NCI-H345 treated with DMSO at 0.1 percent for 48 hours (cell line): ENCODE measurements at regions not wholly inside any gene's neighbourhood (a gene's known extent, or its start where the extent isn't known, plus 50 kb on each side); places are given as distances from the start of the nearest gene placed in this dataset.

ENCODE experiments used
- DNase-seq: peaks from one replicate; lab custom pipeline; 2025; ENCODE audit not compliant: unreplicated experiment; lab: John Stamatoyannopoulos, UW

DNA sequence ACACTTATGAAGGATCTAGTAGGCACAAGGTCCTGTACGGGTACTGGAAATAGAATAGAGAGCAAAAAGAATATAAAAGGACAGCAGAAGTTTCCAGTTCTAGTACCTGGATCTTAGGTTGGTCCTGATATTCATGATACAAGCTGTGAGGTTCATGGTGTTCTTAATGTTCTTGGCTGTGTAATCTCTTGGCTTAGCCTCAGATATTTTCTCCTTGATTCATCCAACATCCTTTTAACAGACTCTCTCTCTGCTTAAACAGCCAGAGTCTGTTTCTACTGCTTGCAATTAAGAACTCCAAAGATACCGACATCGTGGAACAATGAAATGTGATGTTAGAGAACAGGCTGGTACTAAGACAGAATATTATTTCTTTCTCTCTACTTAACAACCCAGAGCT is 49.9 kb downstream of the CNTN3 start:
- DNase-seq = no peak

DNA sequence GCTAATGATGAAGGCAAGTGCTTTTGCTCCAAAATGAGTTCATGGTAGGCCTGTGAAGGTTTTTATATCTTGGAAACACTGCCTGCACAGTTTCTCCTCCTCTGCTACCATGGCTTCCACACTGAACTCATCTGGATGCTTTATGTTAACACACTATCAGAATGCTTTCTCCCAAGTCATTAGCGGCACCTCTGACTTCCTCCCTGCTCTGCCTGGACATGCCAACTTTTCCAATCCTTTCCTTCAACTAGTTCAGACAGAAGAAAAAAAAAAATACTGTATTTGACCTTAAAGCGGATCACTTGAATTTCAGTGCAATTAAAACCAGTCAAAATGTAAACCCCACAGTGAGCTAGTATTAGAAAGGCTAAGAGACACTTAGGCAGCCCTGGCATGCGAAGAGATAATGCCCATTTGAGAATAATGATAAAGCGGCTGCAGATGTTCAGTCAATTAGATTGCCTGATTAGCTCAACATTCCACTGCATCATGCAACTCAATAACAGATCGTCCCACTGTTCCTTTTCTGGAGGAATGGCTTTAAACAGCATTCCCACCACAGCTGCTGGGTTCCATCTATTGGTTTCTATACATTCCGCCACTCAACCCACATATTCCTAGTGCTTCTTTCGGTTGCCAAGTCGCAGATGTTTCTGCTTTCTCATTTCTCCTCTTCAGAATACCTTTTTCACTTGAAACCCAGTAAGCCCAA is 51.7 kb downstream of the CNTN3 start:
- DNase-seq = no peak

DNA sequence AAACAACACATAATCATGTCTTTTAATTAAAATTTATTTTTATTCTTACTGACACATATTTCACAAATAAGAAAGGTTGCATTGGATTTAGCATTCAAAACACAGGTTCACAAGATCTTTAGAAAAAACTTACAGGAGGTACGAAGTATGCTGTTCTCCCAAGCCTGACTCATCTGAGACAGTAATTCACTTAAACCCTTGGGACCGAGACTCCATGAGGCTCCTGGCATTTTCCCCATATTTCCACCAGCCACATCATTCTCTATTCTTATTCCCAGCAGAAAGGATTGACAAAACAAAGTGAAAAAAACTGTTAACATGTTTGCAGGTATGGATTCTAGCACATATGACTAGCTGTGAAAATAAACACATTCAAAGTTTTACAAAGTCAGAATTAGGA is 52.6 kb downstream of the CNTN3 start:
- DNase-seq = no peak

DNA sequence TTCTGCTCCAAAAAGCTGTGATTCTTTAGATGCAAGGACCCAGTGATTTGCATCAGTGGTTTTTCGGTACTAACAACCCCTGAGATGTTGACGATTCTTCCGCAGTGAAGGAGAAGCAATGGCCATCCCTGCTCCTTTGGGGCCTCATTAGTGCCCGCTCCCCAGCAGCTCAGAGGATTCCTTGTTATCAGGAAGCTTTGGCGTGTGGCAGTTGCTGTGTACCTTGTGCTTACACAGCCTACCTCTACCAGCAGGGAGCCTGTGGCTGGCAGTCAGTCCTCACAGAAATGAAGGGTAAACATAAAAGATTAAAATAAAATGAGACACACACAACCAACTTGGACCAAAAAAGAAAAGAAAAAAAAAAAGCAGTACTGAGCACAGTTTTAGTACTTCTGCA is 55.2 kb downstream of the CNTN3 start:
- DNase-seq = no peak

DNA sequence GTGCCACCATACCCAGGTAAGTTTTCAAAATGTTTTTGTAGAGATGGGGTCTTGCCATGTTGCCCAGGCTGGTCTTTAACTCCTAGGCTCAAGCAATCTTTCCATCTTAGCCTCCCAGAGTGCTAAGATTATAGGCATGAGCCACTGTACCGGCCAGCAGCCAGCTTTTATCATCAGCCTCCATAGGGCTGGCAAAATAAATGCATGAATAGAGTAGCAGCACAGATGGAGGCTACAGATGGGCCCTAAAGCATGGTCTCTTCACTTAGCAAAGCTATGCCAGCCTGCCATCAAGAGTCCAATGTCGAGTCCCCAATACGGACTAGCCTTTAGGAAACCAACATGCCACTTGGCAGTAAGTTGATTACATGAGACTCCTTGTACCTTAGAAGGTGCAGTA is 63.8 kb downstream of the CNTN3 start:
- DNase-seq = no peak

DNA sequence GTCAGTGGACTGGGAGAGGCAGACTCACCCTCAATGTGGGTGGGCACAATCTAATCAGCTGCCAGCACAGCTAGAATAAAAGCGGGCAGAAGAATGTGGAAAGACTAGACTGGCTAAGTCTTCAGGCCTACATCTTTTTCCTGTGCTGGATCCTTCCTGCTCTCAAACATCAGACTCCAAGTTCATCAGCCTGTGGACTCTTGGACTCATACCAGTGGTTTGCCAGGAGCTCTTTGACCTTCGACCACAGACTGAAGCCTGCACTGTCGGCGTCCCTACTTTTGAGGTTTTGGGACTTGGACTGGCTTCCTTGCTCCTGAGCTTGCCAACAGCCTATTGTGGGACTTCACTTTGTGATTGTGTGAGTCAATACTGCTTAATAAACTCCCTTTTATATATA is 68.0 kb downstream of the CNTN3 start:
- DNase-seq = no peak

DNA sequence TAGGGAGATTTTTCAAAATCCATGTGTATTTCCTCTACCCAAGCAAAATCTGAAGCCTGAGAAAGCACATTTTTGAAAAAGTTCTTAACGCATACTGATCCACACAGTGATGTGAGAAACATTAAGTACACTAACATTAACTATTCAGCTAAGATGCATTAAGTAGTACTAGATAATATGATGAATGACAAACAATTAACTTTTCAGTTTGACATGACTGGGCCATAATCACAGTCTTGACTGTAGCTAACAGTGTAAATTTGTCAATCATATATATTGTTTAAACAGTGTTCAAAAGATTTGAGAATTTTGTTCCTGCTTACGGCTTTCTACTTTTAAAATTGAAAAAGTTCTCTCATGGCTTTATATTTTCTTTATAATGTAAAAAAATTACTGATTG is 72.0 kb downstream of the CNTN3 start:
- no peak for DNase-seq

DNA sequence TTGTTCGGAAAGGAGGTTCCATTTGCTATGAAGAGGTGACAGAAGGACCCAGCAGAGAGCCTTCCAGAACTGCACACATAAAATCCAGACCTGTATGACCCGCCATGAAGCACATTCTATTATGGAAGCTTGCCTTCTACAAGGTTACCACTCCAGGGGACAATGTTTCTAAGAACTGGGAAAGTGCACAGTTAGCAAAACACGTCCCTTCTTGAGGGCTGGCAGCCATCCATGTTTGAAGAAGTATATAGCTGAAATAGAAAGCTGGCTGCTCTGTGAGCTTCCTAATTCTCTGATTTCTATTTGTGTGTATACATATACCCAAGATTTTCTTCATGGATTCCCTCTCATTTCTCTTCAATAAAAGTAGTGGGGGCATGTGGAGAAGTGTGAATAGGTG is 74.6 kb downstream of the CNTN3 start:
- DNase-seq = no peak

DNA sequence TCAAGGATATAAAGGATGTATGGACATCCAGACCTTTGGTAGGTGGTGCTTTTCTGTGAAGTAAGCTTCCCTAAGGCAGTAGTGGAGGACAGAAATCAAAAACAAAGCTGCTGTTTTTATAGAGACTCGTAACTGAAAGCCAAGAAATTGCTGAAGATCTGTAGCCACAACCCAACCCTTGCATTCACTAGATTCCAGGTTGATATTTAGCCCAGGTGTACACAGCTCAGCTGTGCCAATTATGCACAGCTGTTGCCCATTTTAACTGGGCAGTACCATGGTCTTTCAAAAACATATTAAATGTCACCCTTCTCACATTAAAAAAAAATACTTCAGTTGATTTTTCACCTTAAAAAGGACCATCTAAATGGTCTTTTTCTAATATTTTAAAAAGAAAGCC is 75.8 kb downstream of the CNTN3 start:
- no peak for DNase-seq

DNA sequence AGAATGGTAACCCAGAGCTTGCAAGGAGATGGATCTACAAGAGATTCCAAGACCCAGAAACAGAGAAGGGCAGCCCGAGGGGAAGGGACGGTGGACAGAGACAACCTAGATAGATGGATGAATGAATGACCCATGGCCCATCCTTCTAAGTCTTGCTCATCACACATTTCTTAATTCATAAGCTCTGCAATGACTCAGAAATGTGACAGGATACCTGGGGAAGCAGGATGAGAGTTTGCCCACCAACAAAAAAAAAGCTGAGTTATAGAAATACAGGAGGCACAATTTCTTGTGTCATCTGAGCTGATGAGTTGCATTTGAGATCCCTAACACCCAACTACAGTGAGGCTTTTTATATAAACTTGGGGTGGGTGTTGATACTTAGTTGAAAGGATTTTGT is 76.6 kb downstream of the CNTN3 start:
- DNase-seq = no peak

DNA sequence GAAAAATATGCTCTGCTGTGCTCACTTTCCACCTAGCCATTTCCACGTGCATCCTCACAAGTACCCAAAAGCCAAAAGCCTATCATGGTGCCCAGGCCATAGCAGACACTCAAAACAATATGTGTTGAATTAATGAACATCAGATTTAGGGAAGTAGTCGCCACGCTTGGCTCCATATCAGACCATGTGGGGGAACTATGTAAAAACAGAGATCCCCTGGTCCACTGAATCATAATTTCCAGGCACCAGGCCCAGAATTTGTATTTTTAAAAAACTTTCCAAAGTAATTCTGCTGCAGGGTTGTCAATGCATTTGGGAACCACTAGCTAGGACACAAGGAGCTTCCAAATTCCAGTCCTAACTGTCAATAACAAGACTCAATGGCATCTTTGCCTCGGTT is 77.3 kb downstream of the CNTN3 start:
- DNase-seq = no peak

DNA sequence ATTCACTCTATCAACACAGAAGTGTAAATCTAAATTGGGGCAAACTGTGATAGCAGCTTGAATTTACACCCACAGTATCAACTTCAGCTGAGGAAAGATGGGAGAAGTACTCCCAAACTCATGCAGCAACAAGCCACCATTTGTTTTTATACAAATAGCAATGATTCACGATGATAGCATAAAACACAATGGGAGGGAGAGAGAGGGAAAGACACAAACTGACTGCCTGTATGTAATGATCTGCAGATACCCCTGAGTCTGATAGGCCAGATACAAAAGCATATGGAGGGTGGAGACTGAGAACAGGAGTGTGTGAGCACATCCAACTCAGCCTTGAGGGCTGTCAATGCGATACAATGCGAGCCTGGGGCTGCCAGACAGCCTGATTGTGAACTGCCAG is 79.2 kb downstream of the CNTN3 start:
- no peak for DNase-seq

DNA sequence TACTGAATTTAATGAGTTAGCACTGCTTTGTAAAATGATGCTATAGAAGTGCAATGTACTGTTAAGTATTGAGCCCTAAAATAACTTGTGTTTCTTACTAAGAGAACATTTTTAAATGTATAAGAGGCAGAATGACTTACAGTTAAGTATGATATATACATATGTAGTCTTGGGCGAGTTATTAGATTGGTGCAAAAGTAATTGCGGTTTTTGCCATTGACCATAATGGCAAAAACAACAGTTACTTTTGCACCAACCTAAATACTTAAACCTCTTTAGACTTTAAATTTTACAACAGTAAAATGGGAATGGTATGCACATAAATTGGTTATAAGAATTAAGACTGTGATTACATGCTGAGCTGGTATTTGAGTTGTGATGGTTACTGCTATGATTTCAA is 79.8 kb downstream of the CNTN3 start:
- DNase-seq = no peak

DNA sequence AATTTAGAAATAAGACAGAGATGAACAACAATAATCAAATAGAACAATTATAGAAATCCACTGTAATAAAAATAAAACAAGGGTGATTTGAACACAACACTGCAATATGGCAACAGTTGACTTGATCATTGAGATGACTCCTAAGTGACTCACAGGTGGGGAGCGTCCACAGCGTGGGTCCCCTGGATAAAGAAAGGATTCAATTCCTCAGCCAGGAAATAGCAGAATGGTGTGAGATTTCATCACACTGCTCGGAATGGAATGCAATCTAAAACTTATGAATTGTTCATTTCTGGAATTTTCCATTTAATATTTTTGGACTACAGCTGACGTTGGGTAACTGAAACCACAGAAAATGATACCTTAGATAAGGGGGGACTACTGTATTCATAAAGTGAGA is 82.0 kb downstream of the CNTN3 start:
- DNase-seq = no peak

DNA sequence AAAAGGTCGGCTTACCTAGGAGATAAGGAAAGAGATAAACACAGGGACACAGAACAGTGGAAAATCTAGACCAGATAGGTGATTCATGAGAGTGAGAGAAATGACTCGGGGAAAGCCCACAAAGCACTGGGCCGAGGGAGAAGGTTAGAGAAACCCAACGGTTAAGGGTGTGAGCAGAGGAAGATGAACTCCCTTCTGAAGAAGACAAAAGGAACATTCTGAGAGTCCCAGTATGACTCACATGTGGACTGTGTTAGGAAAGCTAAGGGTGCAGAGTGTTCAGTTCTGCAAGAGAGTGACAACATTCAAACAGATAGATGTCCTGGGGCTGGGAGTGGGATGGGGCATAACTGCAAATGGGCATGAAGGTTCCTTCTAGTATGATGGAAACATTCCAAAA is 83.0 kb downstream of the CNTN3 start:
- no peak for DNase-seq

DNA sequence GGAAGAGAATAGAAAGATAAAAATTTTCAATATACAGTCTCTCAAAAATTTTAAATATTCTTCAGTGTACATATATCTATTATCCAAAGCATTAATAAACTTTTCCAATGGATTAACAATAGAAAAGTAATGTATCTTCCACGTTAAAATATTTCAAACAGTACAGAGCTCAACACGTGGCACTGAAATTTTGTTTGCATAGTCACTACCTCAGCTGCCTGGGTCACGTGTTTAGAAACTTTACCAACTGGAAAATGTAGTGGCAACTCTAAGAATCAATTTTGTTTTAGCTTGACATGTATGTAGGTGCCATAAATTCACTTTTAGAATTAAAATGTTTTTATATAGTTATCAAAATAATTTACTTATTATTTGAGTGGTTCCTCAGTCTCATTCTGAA is 85.3 kb downstream of the CNTN3 start:
- DNase-seq = no peak

DNA sequence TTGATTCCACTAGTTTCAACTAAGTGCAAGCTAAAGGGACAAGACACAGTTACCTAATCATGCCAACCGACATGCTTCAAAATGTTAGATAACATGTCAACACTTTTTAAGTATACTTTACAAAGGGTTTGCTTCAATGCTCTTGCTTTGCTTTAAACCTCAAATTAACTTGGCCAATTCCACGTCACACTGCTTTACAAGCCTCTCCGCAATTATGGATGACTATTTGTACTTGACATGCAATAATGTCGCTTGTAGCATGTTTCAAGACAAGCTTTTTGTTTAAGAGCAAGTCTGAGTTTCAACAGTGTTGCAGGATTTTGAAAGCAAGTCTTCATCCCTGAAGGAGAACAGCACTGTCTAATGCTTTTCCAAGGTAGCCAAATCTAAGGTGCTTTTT is 86.9 kb downstream of the CNTN3 start:
- DNase-seq = no peak

DNA sequence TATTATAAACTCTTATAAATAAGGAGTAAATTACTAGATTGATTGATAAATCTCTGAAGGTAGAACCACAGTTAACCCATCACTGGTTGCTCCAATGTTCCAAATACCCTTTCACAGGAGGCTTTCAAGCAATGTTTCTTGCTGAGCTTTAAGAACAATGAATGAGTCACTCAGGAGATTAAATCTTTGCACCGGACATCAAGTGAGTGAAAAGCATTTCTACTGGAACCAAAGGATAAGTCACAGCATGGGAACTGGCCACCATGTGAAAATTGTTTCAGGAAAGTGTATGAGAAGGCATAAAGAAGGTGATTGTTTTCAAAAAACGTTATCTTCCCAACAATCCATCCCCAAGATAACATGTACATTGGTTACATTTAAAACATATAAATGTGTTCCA is 90.6 kb downstream of the CNTN3 start:
- DNase-seq = no peak

DNA sequence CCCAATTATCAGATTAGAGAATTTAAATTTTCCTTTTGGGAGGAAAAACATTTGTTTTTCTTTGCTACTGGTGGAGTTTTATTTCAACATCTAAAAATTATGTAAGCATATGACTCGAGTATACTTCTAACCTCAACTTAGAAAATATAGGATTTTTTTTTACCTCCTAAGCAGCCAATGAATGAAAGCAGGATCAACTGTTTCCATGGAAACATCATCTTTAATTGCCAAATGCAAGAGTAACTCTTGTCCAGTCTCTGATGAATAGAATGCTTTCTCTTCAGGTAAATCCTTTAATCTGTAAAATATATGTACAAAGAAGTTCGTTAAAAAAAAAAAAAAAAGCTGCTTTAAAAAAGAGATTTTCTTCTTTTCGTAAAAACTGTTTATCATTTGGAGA is 93.6 kb downstream of the CNTN3 start:
- DNase-seq = no peak

DNA sequence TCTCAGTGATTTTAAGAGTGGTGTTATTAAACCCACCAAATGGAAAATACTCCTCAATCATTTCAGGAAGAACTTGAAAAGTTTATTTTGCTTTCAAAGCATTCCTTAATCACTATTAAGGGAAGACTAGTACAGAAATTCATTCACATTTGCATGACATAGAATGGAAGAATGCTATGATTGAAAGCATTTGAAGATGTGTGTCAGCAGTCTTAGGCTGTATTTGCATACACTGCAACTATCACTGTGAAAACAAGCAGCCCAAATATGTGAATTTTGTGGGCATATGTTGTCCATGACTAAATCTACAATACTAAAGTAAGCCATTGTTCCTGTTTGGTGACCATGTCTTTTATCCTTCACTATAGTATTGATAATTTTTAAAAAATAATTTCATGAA is 95.8 kb downstream of the CNTN3 start:
- no peak for DNase-seq

DNA sequence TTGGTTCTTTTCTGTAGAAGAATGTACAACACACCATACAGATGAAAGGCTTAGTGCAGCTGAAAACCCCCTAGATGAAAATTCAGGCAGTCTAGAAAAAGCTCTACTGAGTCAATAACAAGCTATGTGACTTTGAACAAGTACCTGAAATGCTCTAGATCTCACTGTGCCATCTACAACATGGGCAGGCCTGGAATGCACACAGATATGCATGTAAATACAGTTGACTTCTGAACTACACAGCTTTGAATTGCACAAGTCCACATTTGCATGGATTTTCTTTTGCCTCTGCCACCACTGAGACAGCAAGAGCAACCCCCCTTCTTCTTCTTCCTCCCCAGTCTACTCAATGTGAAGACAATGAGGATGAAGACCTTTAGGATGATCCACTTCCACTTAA is 98.4 kb downstream of the CNTN3 start:
- DNase-seq = no peak

DNA sequence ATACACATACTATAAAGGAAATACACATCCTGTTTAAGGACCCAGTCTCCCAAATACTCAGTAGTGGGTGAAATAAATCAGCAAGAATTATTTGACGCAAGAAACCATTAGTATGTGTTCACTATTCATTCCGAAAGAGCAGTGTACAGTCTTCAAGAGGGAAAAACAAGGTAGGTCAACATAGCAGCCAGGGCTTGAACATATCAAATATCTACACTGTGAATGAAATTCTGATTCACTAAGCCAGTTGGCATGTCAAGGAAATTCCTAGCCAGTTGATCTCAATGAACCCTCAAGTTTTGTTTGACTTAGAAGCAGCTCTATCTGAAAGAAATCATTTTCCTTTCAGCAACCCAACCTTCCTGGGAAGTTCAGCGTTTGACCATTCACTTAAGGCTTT is 99.0 kb downstream of the CNTN3 start:
- no peak for DNase-seq

DNA sequence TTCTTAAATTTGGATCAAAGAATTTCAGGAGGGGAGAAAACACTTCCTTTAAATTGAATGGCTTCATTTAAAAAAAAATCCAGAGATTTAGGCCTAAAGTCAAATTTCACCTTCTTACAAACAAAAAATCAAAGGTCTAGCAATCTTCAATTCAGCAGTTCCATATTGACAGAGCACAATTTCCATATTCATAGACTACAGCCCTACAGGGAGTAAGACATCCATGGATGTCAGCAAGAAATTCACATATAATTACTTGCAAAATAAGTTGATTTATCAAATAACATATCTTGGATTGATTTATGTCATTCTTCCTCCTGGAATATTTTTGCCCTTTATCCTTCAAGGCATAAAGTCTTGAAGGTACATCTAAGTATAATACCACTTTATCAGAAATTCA is 103.4 kb downstream of the CNTN3 start:
- no peak for DNase-seq
